PC-9 (cell line): ENCODE measurements at regions not wholly inside any gene's neighbourhood (a gene's known extent, or its start where the extent isn't known, plus 50 kb on each side); places are given as distances from the start of the nearest gene placed in this dataset.
A peak's percentile ranks its signal among the peaks of the same experiment; 100 is the strongest.

Experiments
- BruUV-seq: library from RNA; stranded (reverse); fragments of 400-500 nt; replicated peaks from 2 replicates; lab custom pipeline; 2021; lab: Mats Ljungman, UMichigan
- CTCF ChIA-PET: fragments of 300-600 bp; sonication (Branson Sonifier 250); formaldehyde crosslinking; loops from one replicate; lab custom pipeline; 2022; ENCODE audit warnings: antibody characterized with exemption; lab: Charles Lee
- POLR2A ChIA-PET: fragments of 300-600 bp; sonication (Branson Sonifier 250); formaldehyde crosslinking; loops from one replicate; lab custom pipeline; 2022; ENCODE audit warnings: antibody characterized with exemption; ENCODE audit not compliant: unreplicated experiment; lab: Charles Lee
- DNase-seq, 2 experiments: peaks; one replicate each; pipeline versions ENCODE4 v3.0.0 to v3.0.0-alpha.2; 2015 to 2022; ENCODE audit warnings: mixed read lengths in 1 of 2
- H2AFZ ChIP-seq: fragments of 200-600 bp; sonication (generic); 2 replicates; pipeline ENCODE4 v1.8.1; 2017; ENCODE audit warnings: antibody characterized with exemption
- H3F3A ChIP-seq: fragments of 200-600 bp; sonication (generic); 2 replicates; pipeline ENCODE4 v1.8.1; 2017; ENCODE audit warnings: antibody characterized with exemption, mild to moderate bottlenecking, low read depth; ENCODE audit not compliant: insufficient read depth
- H3K27ac ChIP-seq: fragments of 200-600 bp; sonication (generic); 2 replicates; pipeline ENCODE4 v1.6.1; 2016; ENCODE audit warnings: mixed run types
- H3K27me3 ChIP-seq: fragments of 200-600 bp; sonication (generic); 2 replicates; pipeline ENCODE4 v1.6.1; 2016; ENCODE audit warnings: low read depth, mixed run types; ENCODE audit not compliant: insufficient read depth
- H3K36me3 ChIP-seq: fragments of 200-600 bp; sonication (generic); 2 replicates; pipeline ENCODE4 v1.6.1; 2016; ENCODE audit warnings: low read depth, mixed run types
- H3K4me1 ChIP-seq: fragments of 200-600 bp; sonication (generic); replicated peaks from 2 replicates; pipeline ENCODE4 v1.6.1; 2016; ENCODE audit warnings: mixed run types; ENCODE audit not compliant: insufficient read depth
- H3K4me2 ChIP-seq: fragments of 200-600 bp; sonication (generic); 2 replicates; pipeline ENCODE4 v1.6.1; 2017; ENCODE audit warnings: mixed run types
- H3K4me3 ChIP-seq: fragments of 200-600 bp; sonication (generic); 2 replicates; pipeline ENCODE4 v1.6.1; 2016; ENCODE audit warnings: mixed run types
- H3K79me2 ChIP-seq: fragments of 200-600 bp; sonication (generic); 2 replicates; pipeline ENCODE4 v1.6.1; 2017; ENCODE audit warnings: low read depth, mixed run types
- H3K9me2 ChIP-seq: fragments of 200-600 bp; sonication (generic); 2 replicates; pipeline ENCODE4 v1.8.1; 2017; ENCODE audit warnings: mild to moderate bottlenecking; ENCODE audit not compliant: insufficient read depth
- H3K9me3 ChIP-seq: fragments of 200-600 bp; sonication (generic); 2 replicates; pipeline ENCODE4 v1.8.1; 2016; ENCODE audit warnings: low read depth; ENCODE audit not compliant: insufficient read depth
- H4K20me1 ChIP-seq: fragments of 200-600 bp; sonication (generic); 2 replicates; pipeline ENCODE4 v1.8.1; 2017; ENCODE audit not compliant: insufficient read depth
- CTCF ChIP-seq: fragments of 200-600 bp; sonication (generic); conservative IDR thresholded peaks from 2 replicates; pipeline ENCODE4 v1.6.1; 2017; ENCODE audit warnings: mixed run types, antibody characterized with exemption, mild to moderate bottlenecking, moderate library complexity
- EZH2 ChIP-seq: fragments of 200-600 bp; sonication (generic); IDR thresholded peaks from 2 replicates; pipeline ENCODE4 v1.8.0; 2017; ENCODE audit warnings: antibody characterized with exemption, low read depth
- intact Hi-C: fragments of 100-400 bp; cut with micrococcal nuclease; formaldehyde crosslinking; loops from one replicate; pipeline ENCODE4 v1.10.0; 2022; ENCODE audit not compliant: unreplicated experiment

DNA sequence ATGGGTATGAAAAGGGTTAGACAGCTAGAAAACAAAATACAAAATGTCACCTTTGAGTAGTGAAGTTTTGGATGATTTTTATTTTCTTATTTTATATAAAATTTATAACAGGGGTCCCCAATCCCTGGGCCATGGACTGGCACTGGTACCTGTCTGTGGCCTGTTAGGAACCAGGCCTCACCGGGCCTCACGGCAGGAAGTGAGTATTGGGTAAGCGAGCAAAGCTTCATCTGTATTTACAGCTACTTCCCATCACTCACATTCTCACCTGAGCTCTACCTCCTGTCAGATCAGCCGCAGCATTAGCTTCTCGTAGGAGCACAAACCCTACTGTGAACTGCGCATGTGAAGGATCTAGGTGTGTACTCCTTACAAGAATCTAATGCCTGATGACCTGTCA, 202.8 kb upstream of the TWIST2 start:
- no peaks in the 10 kb centered on the region for H3K36me3 ChIP-seq
- intact Hi-C loops = loop anchor here (2.0 kb wide), 1 partner anchor 40 kb away; no protein-coding TSS in a partner anchor
- H4K20me1 ChIP-seq = no peaks in the 10 kb centered on the region
- peaks cover 8% of the 10 kb centered on the region; the same call in 1 of the 2 replicates for H3F3A ChIP-seq
- H3K27ac ChIP-seq = peak overlapping the region; percentile 46
- H3K4me1 ChIP-seq = peaks cover 30% of the 10 kb centered on the region
- no peak for TF ChIP-seq CTCF
- TF ChIP-seq EZH2 = no peak
- no peak overlapping the region for H2AFZ ChIP-seq
- H3K79me2 ChIP-seq = no peaks in the 10 kb centered on the region
- H3K4me2 ChIP-seq = peak overlapping the region; percentile 32
- BruUV-seq = no TSS peak
- H3K9me2 ChIP-seq = no peaks in the 10 kb centered on the region
- peaks cover 16% of the 10 kb centered on the region for H3K27me3 ChIP-seq
- ChIA-PET CTCF (interaction anchor here (1.8 kb wide), 1 partner anchor 131 kb away, joined by 4 read pairs; no protein-coding TSS in a partner anchor), POLR2A (interaction anchor here (0.6 kb wide), 1 partner anchor 62 kb away, joined by 5 read pairs; no protein-coding TSS in a partner anchor)
- no peak for DNase-seq
- H3K9me3 ChIP-seq = no peaks in the 10 kb centered on the region
- H3K4me3 ChIP-seq = no peak overlapping the region

DNA sequence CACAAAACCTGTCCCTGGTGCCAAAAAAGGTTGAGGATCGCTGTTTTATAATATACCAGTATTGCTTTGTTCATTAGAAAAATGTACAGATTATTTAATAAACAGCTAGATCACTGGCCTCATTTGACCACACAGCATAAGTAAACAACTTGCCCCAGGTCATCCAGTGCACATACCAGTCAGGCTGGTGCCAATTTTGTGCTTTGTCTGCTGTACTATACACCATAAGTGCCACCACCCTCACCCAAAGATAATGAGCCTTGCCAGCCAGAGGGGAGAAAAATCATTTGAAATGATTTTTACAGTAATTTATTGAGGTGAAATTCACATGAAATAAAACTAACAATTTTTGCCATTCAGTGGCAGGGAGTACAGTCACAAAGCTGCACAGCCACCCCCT, 202.2 kb upstream of the TWIST2 start:
- Histone ChIP-seq H3K4me2 (0 out of 2 replicates have a peak overlapping the region, but pooled peaks have one; percentile 8), H3K27ac (no peak overlapping the region), H3K27me3 (peaks cover 18% of the 10 kb centered on the region), H3K9me3 (no peaks in the 10 kb centered on the region), H3K36me3 (no peaks in the 10 kb centered on the region), H3K4me3 (no peak overlapping the region), H3F3A (peaks cover 8% of the 10 kb centered on the region; the same call in 1 of the 2 replicates), H3K4me1 (peaks cover 30% of the 10 kb centered on the region), H3K9me2 (no peaks in the 10 kb centered on the region), H3K79me2 (no peaks in the 10 kb centered on the region), H4K20me1 (no peaks in the 10 kb centered on the region), H2AFZ (no peak overlapping the region)
- TF ChIP-seq EZH2 (no peak), CTCF (no peak)
- ChIA-PET CTCF (interaction anchor here (1.8 kb wide), 1 partner anchor 132 kb away, joined by 4 read pairs; no protein-coding TSS in a partner anchor), POLR2A (interaction anchor here (0.6 kb wide), 1 partner anchor 63 kb away, joined by 5 read pairs; no protein-coding TSS in a partner anchor)
- intact Hi-C loops = loop anchor here (2.0 kb wide), 1 partner anchor 39 kb away; no protein-coding TSS in a partner anchor
- DNase-seq = no peak
- no TSS peak for BruUV-seq

DNA sequence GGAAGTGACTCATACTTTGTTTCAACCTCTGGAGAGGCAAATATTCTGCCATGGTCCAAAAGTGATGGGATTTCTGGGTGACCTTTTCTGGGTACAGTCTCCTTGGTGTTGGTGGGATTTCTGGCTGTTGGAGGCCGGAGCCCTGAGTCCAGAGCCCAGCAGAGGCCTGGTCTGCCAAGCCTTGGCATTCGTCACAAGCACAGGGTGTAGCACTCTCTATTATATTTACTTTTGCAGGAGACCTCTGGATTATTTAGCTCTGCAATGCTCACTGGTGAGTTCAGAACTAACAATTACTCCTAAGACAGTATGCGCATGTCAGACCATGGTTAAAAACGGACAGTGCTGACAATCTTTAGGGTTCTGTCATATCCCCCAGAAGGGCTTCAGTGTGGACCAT, 201.6 kb upstream of the TWIST2 start:
- H3K9me3 ChIP-seq = no peaks in the 10 kb centered on the region
- H3K4me1 ChIP-seq = peaks cover 30% of the 10 kb centered on the region
- H4K20me1 ChIP-seq = no peaks in the 10 kb centered on the region
- no peaks in the 10 kb centered on the region for H3K36me3 ChIP-seq
- ChIA-PET CTCF (interaction anchor here (1.8 kb wide), 1 partner anchor 133 kb away, joined by 4 read pairs; no protein-coding TSS in a partner anchor), POLR2A (no interaction called here)
- DNase-seq = no peak
- H3F3A ChIP-seq = peaks cover 8% of the 10 kb centered on the region; the same call in 1 of the 2 replicates
- peaks cover 18% of the 10 kb centered on the region for H3K27me3 ChIP-seq
- H3K79me2 ChIP-seq = no peaks in the 10 kb centered on the region
- no TSS peak for BruUV-seq
- H3K27ac ChIP-seq = no peak overlapping the region
- H3K4me2 ChIP-seq = no peak overlapping the region
- no peak overlapping the region for H2AFZ ChIP-seq
- intact Hi-C loops = no loop called here
- H3K9me2 ChIP-seq = no peaks in the 10 kb centered on the region
- H3K4me3 ChIP-seq = no peak overlapping the region
- TF ChIP-seq CTCF (no peak), EZH2 (no peak)
